Progenitor cell of endocrine pancreas (in vitro differentiated cells): ENCODE measurements at regions not wholly inside any gene's neighbourhood (a gene's known extent, or its start where the extent isn't known, plus 50 kb on each side); places are given as distances from the start of the nearest gene placed in this dataset.

ENCODE experiments used
- DNase-seq: peaks from one replicate; pipeline ENCODE4 v3.0.0; 2021; ENCODE audit warnings: low spot score; ENCODE audit not compliant: unreplicated experiment
- H3K27ac Mint-ChIP-seq: 2 replicates; pipeline ENCODE4 v1.8.0; 2021; ENCODE audit warnings: mild to moderate bottlenecking, moderate library complexity, mixed read lengths
- H3K27me3 Mint-ChIP-seq: 2 replicates; pipeline ENCODE4 v1.8.0; 2021; ENCODE audit warnings: mixed read lengths
- H3K36me3 Mint-ChIP-seq: 2 replicates; pipeline ENCODE4 v1.8.0; 2022; ENCODE audit warnings: mixed read lengths; ENCODE audit not compliant: insufficient read depth
- H3K4me1 Mint-ChIP-seq: 2 replicates; pipeline ENCODE4 v1.8.0; 2021; ENCODE audit warnings: low read depth, mixed read lengths
- H3K4me3 Mint-ChIP-seq: 2 replicates; pipeline ENCODE4 v1.8.0; 2021; ENCODE audit warnings: low read depth, mild to moderate bottlenecking, moderate library complexity, mixed read lengths
- H3K9me3 Mint-ChIP-seq: 2 replicates; pipeline ENCODE4 v1.8.0; 2021; ENCODE audit warnings: low read depth, mixed read lengths
- CTCF ChIP-seq: fragments of 200-600 bp; sonication (generic); IDR thresholded peaks from one replicate; pipeline ENCODE4 v1.5.0; 2021; ENCODE audit warnings: antibody characterized with exemption, mild to moderate bottlenecking; ENCODE audit not compliant: unreplicated experiment

GRCh38 chr4:20085653-20086052, 166.1 kb upstream of the SLIT2 start:
- no peak overlapping the region for H3K4me3 Mint-ChIP-seq
- no peaks in the 10 kb centered on the region for H3K36me3 Mint-ChIP-seq
- TF ChIP-seq CTCF, result no peak
- DNase-seq, result no peak
- no peaks in the 10 kb centered on the region for H3K27me3 Mint-ChIP-seq
- peaks cover 7% of the 10 kb centered on the region for H3K9me3 Mint-ChIP-seq
- no peak overlapping the region for H3K27ac Mint-ChIP-seq
- no peaks in the 10 kb centered on the region for H3K4me1 Mint-ChIP-seq

DNA sequence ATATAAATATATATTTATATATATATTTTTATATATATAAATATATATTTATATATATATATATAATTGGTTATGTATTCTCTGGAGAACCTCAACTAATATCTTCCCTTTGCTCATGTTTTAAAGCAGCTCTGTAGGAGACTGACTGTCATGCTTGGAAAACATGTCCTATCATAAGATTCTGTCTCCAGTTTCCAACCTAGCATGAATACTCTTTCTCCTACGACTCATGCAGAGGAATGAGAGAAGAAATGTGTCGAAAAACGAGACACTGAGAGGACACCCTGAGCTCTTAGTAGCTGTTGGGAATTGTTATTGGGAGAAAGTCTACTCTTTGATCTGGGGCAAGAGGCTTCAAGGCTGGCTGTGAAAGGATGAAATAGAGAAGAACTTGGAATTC, 166.5 kb upstream of the SLIT2 start:
- H3K36me3 Mint-ChIP-seq, result no peaks in the 10 kb centered on the region
- TF ChIP-seq CTCF, result no peak
- no peaks in the 10 kb centered on the region for H3K27me3 Mint-ChIP-seq
- H3K4me1 Mint-ChIP-seq, result no peaks in the 10 kb centered on the region
- H3K27ac Mint-ChIP-seq, result no peak overlapping the region
- DNase-seq, result no peak
- peaks cover 10% of the 10 kb centered on the region for H3K9me3 Mint-ChIP-seq
- no peak overlapping the region for H3K4me3 Mint-ChIP-seq

DNA sequence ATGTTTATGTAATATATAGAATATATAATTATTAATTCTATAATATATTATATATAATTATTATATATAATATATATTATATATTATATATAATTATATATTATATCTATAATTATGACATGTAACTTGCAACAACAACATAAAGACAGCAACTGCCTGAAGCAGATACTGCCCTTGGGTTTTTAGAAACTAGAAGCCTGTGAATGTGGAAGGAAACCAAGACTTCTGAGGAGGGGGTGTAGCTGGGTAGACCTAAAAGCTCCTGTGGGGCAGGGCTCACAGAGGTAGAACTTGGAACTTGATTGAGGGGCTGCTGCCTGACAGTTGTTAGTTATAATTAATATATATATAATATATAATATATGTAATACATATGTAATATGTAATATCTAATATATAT, 167.2 kb upstream of the SLIT2 start:
- no peak for DNase-seq
- peaks cover 10% of the 10 kb centered on the region for H3K9me3 Mint-ChIP-seq
- TF ChIP-seq CTCF, result no peak
- H3K4me1 Mint-ChIP-seq, result no peaks in the 10 kb centered on the region
- H3K36me3 Mint-ChIP-seq, result no peaks in the 10 kb centered on the region
- no peak overlapping the region for H3K4me3 Mint-ChIP-seq
- H3K27ac Mint-ChIP-seq, result no peak overlapping the region
- H3K27me3 Mint-ChIP-seq, result no peaks in the 10 kb centered on the region

- no peak overlapping the region for H3K27ac Mint-ChIP-seq
- no peaks in the 10 kb centered on the region for H3K27me3 Mint-ChIP-seq
- no peak for DNase-seq
- no peak overlapping the region for H3K4me3 Mint-ChIP-seq
- H3K9me3 Mint-ChIP-seq, result peaks cover 10% of the 10 kb centered on the region
- peaks cover 5% of the 10 kb centered on the region for H3K4me1 Mint-ChIP-seq
- TF ChIP-seq CTCF, result no peak
- no peaks in the 10 kb centered on the region for H3K36me3 Mint-ChIP-seq
These were observed 173.1 kb upstream of the SLIT2 start for GRCh38 chr4:20078644-20079043.

GRCh38 chr4:20075248-20075871, 176.3 kb upstream of the SLIT2 start:
- H3K27me3 Mint-ChIP-seq, result no peaks in the 10 kb centered on the region
- H3K36me3 Mint-ChIP-seq, result no peaks in the 10 kb centered on the region

More at GRCh38 chr4:20075248-20075871, 176.3 kb upstream of the SLIT2 start:
- no peak for DNase-seq
- H3K4me1 Mint-ChIP-seq, result peaks cover 5% of the 10 kb centered on the region
- H3K27ac Mint-ChIP-seq, result no peak overlapping the region
- TF ChIP-seq CTCF, result no peak
- no peak overlapping the region for H3K4me3 Mint-ChIP-seq
- no peaks in the 10 kb centered on the region for H3K9me3 Mint-ChIP-seq
